Rectal smooth muscle tissue (tissue), 1 donor: ENCODE measurements at regions not wholly inside any gene's neighbourhood (a gene's known extent, or its start where the extent isn't known, plus 50 kb on each side); places are given as distances from the start of the nearest gene placed in this dataset.
"Not testable (repeated sequence)": the region's sequence is repeated elsewhere in the genome, so short reads cannot be mapped to it uniquely, and the experiment has no call there.

Source experiments
- H3K27ac ChIP-seq: one replicate; pipeline ENCODE4 v1.7.0; 2013; ENCODE audit warnings: low read depth, low read length, inconsistent platforms
- H3K27me3 ChIP-seq: one replicate; pipeline ENCODE4 v1.7.0; 2013; ENCODE audit warnings: low read length; ENCODE audit not compliant: control insufficient read depth, insufficient read depth
- H3K36me3 ChIP-seq: one replicate; pipeline ENCODE4 v1.7.0; 2013; ENCODE audit warnings: low read length; ENCODE audit not compliant: control insufficient read depth, insufficient read depth
- H3K4me1 ChIP-seq: one replicate; pipeline ENCODE4 v1.7.0; 2013; ENCODE audit warnings: low read length; ENCODE audit not compliant: control insufficient read depth, insufficient read depth
- H3K4me3 ChIP-seq: one replicate; pipeline ENCODE4 v1.7.0; 2013; ENCODE audit warnings: low read length
- H3K9ac ChIP-seq: one replicate; pipeline ENCODE4 v1.7.0; 2013; ENCODE audit warnings: low read length

GRCh38 chr9:29060041-29060440 lies 1486.8 kb upstream of the C9orf72 start:
- Histone ChIP-seq H3K36me3 (no peaks in the 10 kb centered on the region), H3K9ac (no peak overlapping the region), H3K4me3 (no peak overlapping the region), H3K27ac (no peak overlapping the region), H3K27me3 (no peaks in the 10 kb centered on the region), H3K4me1 (no peaks in the 10 kb centered on the region)

GRCh38 chr9:29062446-29062845 lies 1489.2 kb upstream of the C9orf72 start:
- Histone ChIP-seq H3K27me3 (no peaks in the 10 kb centered on the region), H3K4me1 (no peaks in the 10 kb centered on the region), H3K9ac (no peak overlapping the region), H3K27ac (no peak overlapping the region), H3K4me3 (no peak overlapping the region), H3K36me3 (no peaks in the 10 kb centered on the region)

- no peaks in the 10 kb centered on the region for H3K4me1 ChIP-seq
- no peaks in the 10 kb centered on the region for H3K27me3 ChIP-seq
- no peak overlapping the region for H3K9ac ChIP-seq
- H3K36me3 ChIP-seq, result no peaks in the 10 kb centered on the region
- H3K27ac ChIP-seq, result no peak overlapping the region
- H3K4me3 ChIP-seq, result no peak overlapping the region
These were observed 1489.8 kb upstream of the C9orf72 start for GRCh38 chr9:29063031-29063430.

- Histone ChIP-seq H3K27me3 (no peaks in the 10 kb centered on the region), H3K9ac (no peak overlapping the region), H3K27ac (no peak overlapping the region), H3K4me1 (no peaks in the 10 kb centered on the region), H3K4me3 (no peak overlapping the region), H3K36me3 (no peaks in the 10 kb centered on the region)
These were observed 1492.9 kb upstream of the C9orf72 start for GRCh38 chr9:29066141-29066640.

GRCh38 chr9:29068461-29068860 lies 1495.2 kb upstream of the C9orf72 start:
- H3K4me1 ChIP-seq, result no peaks in the 10 kb centered on the region
- no peak overlapping the region for H3K4me3 ChIP-seq
- no peak overlapping the region for H3K27ac ChIP-seq
- H3K36me3 ChIP-seq, result no peaks in the 10 kb centered on the region
- H3K9ac ChIP-seq, result no peak overlapping the region
- no peaks in the 10 kb centered on the region for H3K27me3 ChIP-seq

GRCh38 chr9:29069376-29069775 lies 1496.1 kb upstream of the C9orf72 start:
- Histone ChIP-seq H3K27me3 (no peaks in the 10 kb centered on the region), H3K4me3 (no peak overlapping the region), H3K27ac (no peak overlapping the region), H3K36me3 (no peaks in the 10 kb centered on the region), H3K4me1 (no peaks in the 10 kb centered on the region), H3K9ac (no peak overlapping the region)

GRCh38 chr9:29078063-29078666 lies 1504.9 kb upstream of the C9orf72 start:
- H3K9ac ChIP-seq, result no peak overlapping the region
- H3K4me3 ChIP-seq, result no peak overlapping the region
- H3K4me1 ChIP-seq, result no peaks in the 10 kb centered on the region
- no peak overlapping the region for H3K27ac ChIP-seq
- no peaks in the 10 kb centered on the region for H3K27me3 ChIP-seq
- no peaks in the 10 kb centered on the region for H3K36me3 ChIP-seq

- H3K27ac ChIP-seq, result no peak overlapping the region
These were observed 1527.5 kb upstream of the C9orf72 start for GRCh38 chr9:29100762-29101161.

GRCh38 chr9:29104166-29104565 lies 1530.9 kb upstream of the C9orf72 start:
- not testable (repeated sequence) for H3K4me1 ChIP-seq, H3K4me3 ChIP-seq, H3K36me3 ChIP-seq, H3K27ac ChIP-seq, H3K27me3 ChIP-seq, H3K9ac ChIP-seq

More at GRCh38 chr9:29100762-29101161, 1527.5 kb upstream of the C9orf72 start:
- Histone ChIP-seq H3K36me3 (no peaks in the 10 kb centered on the region), H3K4me3 (no peak overlapping the region), H3K27me3 (no peaks in the 10 kb centered on the region), H3K9ac (no peak overlapping the region), H3K4me1 (no peaks in the 10 kb centered on the region)

- Histone ChIP-seq H3K36me3 (no peaks in the 10 kb centered on the region), H3K4me3 (no peak overlapping the region), H3K27me3 (no peaks in the 10 kb centered on the region), H3K9ac (no peak overlapping the region), H3K4me1 (no peaks in the 10 kb centered on the region), H3K27ac (no peak overlapping the region)
These were observed 1545.3 kb upstream of the C9orf72 start for GRCh38 chr9:29118555-29118954.

GRCh38 chr9:29126783-29127182 lies 1553.5 kb upstream of the C9orf72 start:
- no peaks in the 10 kb centered on the region for H3K4me1 ChIP-seq
- no peaks in the 10 kb centered on the region for H3K27me3 ChIP-seq
- H3K9ac ChIP-seq, result no peak overlapping the region
- no peak overlapping the region for H3K4me3 ChIP-seq
- no peaks in the 10 kb centered on the region for H3K36me3 ChIP-seq
- H3K27ac ChIP-seq, result no peak overlapping the region

- Histone ChIP-seq H3K9ac (no peak overlapping the region), H3K27me3 (no peaks in the 10 kb centered on the region), H3K27ac (no peak overlapping the region), H3K36me3 (no peaks in the 10 kb centered on the region), H3K4me3 (no peak overlapping the region), H3K4me1 (no peaks in the 10 kb centered on the region)
These were observed 1556.5 kb upstream of the C9orf72 start for GRCh38 chr9:29129763-29130162.

GRCh38 chr9:29144476-29144875 lies 1571.2 kb upstream of the C9orf72 start:
- Histone ChIP-seq H3K36me3 (no peaks in the 10 kb centered on the region), H3K27ac (no peak overlapping the region), H3K9ac (no peak overlapping the region), H3K4me3 (no peak overlapping the region), H3K27me3 (no peaks in the 10 kb centered on the region), H3K4me1 (no peaks in the 10 kb centered on the region)
